AG09319 (cell line): ENCODE measurements at regions not wholly inside any gene's neighbourhood (a gene's known extent, or its start where the extent isn't known, plus 50 kb on each side); places are given as distances from the start of the nearest gene placed in this dataset.
"Not testable (repeated sequence)": the region's sequence is repeated elsewhere in the genome, so short reads cannot be mapped to it uniquely, and the experiment has no call there.

Experiments used
- DNase-seq: peaks from one replicate; pipeline ENCODE4 v3.0.0-alpha.2; 2010; ENCODE audit warnings: low read depth; ENCODE audit errors: extremely low read depth
- TF ChIP-seq, protein P1 (sequence below): IDR thresholded peaks from 2 replicates; pipeline ENCODE4 v1.5.1; 2011; ENCODE audit warnings: low read depth, mild to moderate bottlenecking, inconsistent platforms, low read length, moderate library complexity

- not testable (repeated sequence) for DNase-seq
These were observed 53.3 kb upstream of the ARL4D start for GRCh38 chr17:43345515-43345914.

GRCh38 chr17:43344685-43345084 is 54.1 kb upstream of the ARL4D start:
- TF ChIP-seq, protein P1, sequence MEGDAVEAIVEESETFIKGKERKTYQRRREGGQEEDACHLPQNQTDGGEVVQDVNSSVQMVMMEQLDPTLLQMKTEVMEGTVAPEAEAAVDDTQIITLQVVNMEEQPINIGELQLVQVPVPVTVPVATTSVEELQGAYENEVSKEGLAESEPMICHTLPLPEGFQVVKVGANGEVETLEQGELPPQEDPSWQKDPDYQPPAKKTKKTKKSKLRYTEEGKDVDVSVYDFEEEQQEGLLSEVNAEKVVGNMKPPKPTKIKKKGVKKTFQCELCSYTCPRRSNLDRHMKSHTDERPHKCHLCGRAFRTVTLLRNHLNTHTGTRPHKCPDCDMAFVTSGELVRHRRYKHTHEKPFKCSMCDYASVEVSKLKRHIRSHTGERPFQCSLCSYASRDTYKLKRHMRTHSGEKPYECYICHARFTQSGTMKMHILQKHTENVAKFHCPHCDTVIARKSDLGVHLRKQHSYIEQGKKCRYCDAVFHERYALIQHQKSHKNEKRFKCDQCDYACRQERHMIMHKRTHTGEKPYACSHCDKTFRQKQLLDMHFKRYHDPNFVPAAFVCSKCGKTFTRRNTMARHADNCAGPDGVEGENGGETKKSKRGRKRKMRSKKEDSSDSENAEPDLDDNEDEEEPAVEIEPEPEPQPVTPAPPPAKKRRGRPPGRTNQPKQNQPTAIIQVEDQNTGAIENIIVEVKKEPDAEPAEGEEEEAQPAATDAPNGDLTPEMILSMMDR: no peak
- DNase-seq: no peak

DNA sequence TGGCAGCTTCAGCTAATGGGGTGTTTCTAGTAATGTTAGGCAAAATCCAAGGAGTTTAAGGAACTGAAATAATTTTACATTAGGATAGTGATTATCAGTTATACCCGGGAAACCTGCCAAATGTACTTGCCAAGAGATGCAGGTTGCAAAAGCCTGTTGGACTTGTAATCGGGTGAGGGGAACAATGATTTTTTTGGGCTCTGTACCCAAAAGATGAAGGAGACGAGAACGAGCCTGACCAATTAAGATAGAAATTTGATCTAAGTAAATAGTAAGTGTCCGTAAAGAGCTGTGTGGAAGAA is 56.3 kb upstream of the ARL4D start:
- TF ChIP-seq, protein P1: no peak
- DNase-seq: no peak

DNA sequence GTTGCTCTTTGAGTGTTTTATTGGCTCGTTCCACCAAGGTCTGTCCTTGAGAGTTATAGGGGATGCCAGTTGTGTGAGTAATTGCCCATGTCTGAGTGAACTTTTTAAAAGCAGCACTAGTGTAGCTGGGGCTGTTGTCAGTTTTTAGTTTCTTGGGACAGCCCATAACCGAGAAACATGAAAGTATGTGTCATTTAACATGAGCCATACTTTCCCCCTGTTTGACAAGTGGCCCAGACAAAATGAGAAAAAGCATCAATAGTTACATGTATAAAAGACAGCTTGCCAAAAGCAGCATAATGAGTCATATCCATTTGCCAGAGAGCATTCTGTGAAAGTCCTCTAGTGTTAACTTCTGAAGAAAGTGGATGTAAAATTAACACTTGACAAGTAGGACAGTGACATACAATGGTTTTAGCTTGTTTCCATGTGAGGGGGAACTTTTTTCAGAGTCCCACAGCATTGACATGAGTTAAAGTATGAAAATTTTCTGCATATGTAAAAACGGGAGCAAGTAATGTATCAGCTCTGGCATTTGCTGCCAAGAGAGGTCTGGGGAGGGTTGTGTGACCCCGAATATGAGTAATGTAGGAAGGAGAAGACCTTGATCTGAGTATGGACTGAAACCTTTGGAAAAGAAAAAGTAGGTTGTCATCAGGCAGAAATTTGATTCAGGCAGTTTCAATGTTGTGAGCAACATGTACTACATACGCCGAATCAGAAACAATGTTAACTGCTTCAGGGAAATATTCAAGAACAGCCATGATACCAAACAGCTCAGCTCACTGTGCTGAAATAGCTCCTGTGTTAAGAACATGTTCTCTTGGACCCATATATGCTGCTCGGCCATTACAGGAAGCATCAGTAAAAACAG is 56.8 kb upstream of the ARL4D start:
- TF ChIP-seq, protein P1: no peak
- DNase-seq: no peak

- TF ChIP-seq, protein P1: peak; percentile 77
- DNase-seq: no peak
These were observed 59.8 kb upstream of the ARL4D start for GRCh38 chr17:43338886-43339516.

GRCh38 chr17:43337684-43338428 is 60.9 kb upstream of the ARL4D start:
- TF ChIP-seq, protein P1: no peak
- no peak for DNase-seq

- DNase-seq: no peak
- TF ChIP-seq, protein P1: no peak
These were observed 63.9 kb upstream of the ARL4D start for GRCh38 chr17:43334738-43335402.
